Neural cell (in vitro differentiated cells): ENCODE measurements at regions not wholly inside any gene's neighbourhood (a gene's known extent, or its start where the extent isn't known, plus 50 kb on each side); places are given as distances from the start of the nearest gene placed in this dataset.
A peak's percentile ranks its signal among the peaks of the same experiment; 100 is the strongest.

Source experiments
- H2AFZ ChIP-seq: fragments of 200-600, 300-800 bp; sonication (generic), shearing (Covaris generic); 2 replicates; pipeline ENCODE4 v1.6.0; 2014; ENCODE audit warnings: low read depth, mild to moderate bottlenecking, antibody characterized with exemption, low read length, moderate library complexity
- H3F3A ChIP-seq: fragments of 200-600 bp; shearing (Covaris generic); 2 replicates; pipeline ENCODE4 v1.6.1; 2016; ENCODE audit warnings: mild to moderate bottlenecking, moderate library complexity, mixed read lengths, antibody characterized with exemption, low read length; ENCODE audit not compliant: insufficient read depth, poor library complexity, severe bottlenecking
- H3K27ac ChIP-seq: fragments of 200-600, 300-800 bp; sonication (generic), shearing (Covaris generic); 2 replicates; pipeline ENCODE4 v1.5.1; 2014; ENCODE audit warnings: mild to moderate bottlenecking, low read length, moderate library complexity
- H3K27me3 ChIP-seq: fragments of 300-800, 200-600 bp; sonication (generic), shearing (Covaris generic); 2 replicates; pipeline ENCODE4 v1.6.0; 2014; ENCODE audit warnings: mild to moderate bottlenecking, low read depth, low read length, moderate library complexity; ENCODE audit not compliant: insufficient read depth
- H3K36me3 ChIP-seq: fragments of 300-800, 200-600 bp; sonication (generic), shearing (Covaris generic); 2 replicates; pipeline ENCODE4 v1.5.1; 2014; ENCODE audit warnings: mild to moderate bottlenecking, antibody characterized with exemption, low read length, moderate library complexity; ENCODE audit not compliant: insufficient read depth
- H3K4me2 ChIP-seq: fragments of 300-800, 200-600 bp; sonication (generic), shearing (Covaris generic); 2 replicates; pipeline ENCODE4 v1.6.0; 2014; ENCODE audit warnings: mild to moderate bottlenecking, low read length
- H3K4me3 ChIP-seq: fragments of 300-800, 200-600 bp; sonication (generic), shearing (Covaris generic); 2 replicates; pipeline ENCODE4 v1.5.1; 2014; ENCODE audit warnings: mild to moderate bottlenecking, low read length, moderate library complexity
- H3K79me2 ChIP-seq: fragments of 200-600 bp; shearing (Covaris generic); replicated peaks from 2 replicates; pipeline ENCODE4 v1.6.0; 2014; ENCODE audit warnings: mild to moderate bottlenecking, low read length, moderate library complexity; ENCODE audit not compliant: insufficient read depth
- H3K9ac ChIP-seq: fragments of 300-800, 200-600 bp; sonication (generic), shearing (Covaris generic); 2 replicates; pipeline ENCODE4 v1.6.1; 2016; ENCODE audit warnings: mild to moderate bottlenecking, low read length, mixed read lengths
- H3K9me2 ChIP-seq: fragments of 200-600 bp; shearing (Covaris generic); 2 replicates; pipeline ENCODE4 v1.6.1; 2016; ENCODE audit warnings: mild to moderate bottlenecking, low read length, mixed read lengths; ENCODE audit not compliant: insufficient read depth
- H3K9me3 ChIP-seq: fragments of 200-600, 300-800 bp; sonication (generic), shearing (Covaris generic); 2 replicates; pipeline ENCODE4 v1.6.1; 2016; ENCODE audit warnings: mild to moderate bottlenecking, mixed run types, low read length, moderate library complexity, mixed read lengths
- H4K20me1 ChIP-seq: fragments of 200-600 bp; shearing (Covaris generic); 2 replicates; pipeline ENCODE4 v1.6.1; 2016; ENCODE audit warnings: mild to moderate bottlenecking, mixed run types; ENCODE audit not compliant: insufficient read depth
- EP300 ChIP-seq: fragments of 450-650 bp; conservative IDR thresholded peaks from 2 replicates; pipeline ENCODE4 v1.6.1; 2014; ENCODE audit warnings: antibody characterized with exemption, mild to moderate bottlenecking, moderate library complexity; ENCODE audit not compliant: poor library complexity, severe bottlenecking
- EZH2 ChIP-seq: fragments of 200-600, 300-800 bp; shearing (Covaris generic), sonication (generic); IDR thresholded peaks from 2 replicates; pipeline ENCODE4 v1.6.1; 2014; ENCODE audit warnings: antibody characterized with exemption, low read length, borderline replicate concordance, mild to moderate bottlenecking; ENCODE audit not compliant: insufficient read depth, poor library complexity, severe bottlenecking
- MXI1 ChIP-seq: fragments of 450-650 bp; conservative IDR thresholded peaks from 2 replicates; pipeline ENCODE4 v1.6.1; 2014; ENCODE audit warnings: antibody characterized with exemption, mild to moderate bottlenecking; ENCODE audit not compliant: poor library complexity, severe bottlenecking
- POLR2AphosphoS5 ChIP-seq: IDR thresholded peaks from 2 replicates; pipeline ENCODE4 v1.6.1; 2012
- RAD21 ChIP-seq: fragments of 450-650 bp; conservative IDR thresholded peaks from 2 replicates; pipeline ENCODE4 v1.6.1; 2014; ENCODE audit warnings: antibody characterized with exemption, mild to moderate bottlenecking, moderate library complexity
- SMC3 ChIP-seq: fragments of 450-650 bp; conservative IDR thresholded peaks from 2 replicates; pipeline ENCODE4 v1.6.1; 2014; ENCODE audit warnings: antibody characterized with exemption, mild to moderate bottlenecking, moderate library complexity; ENCODE audit not compliant: poor library complexity
- TAF1 ChIP-seq: IDR thresholded peaks from 2 replicates; pipeline ENCODE4 v1.6.1; 2012; ENCODE audit warnings: low read depth
- TF ChIP-seq, protein P1 (sequence below): fragments of 450-650 bp; IDR thresholded peaks from 2 replicates; pipeline ENCODE4 v1.5.1; 2014; ENCODE audit warnings: antibody characterized with exemption, mild to moderate bottlenecking, moderate library complexity; ENCODE audit not compliant: poor library complexity, severe bottlenecking
- TF ChIP-seq, protein P2 (sequence below): IDR thresholded peaks from 2 replicates; pipeline ENCODE4 v1.6.1; 2012; ENCODE audit warnings: borderline replicate concordance

DNA sequence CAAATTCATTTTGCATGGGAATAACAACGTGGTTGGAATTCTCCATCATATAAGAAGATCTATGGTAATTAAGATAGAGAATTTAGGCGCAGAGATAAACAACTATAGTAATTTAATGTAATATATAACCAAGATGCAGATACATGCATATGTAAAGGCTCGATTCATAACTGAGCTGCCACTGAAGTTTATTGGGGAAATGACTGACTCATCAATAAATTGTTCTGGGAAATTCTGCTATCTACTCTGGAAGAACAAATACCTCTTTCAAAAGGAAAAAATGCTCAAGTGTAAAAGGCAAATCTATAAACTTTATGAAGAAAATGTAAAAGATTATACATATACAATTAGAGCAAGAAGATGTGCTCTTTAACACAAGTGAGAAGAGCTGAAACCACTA lies 596.4 kb downstream of the MMUT start:
- no peaks in the 10 kb centered on the region for H3K9me2 ChIP-seq
- TF ChIP-seq SMC3 (no peak), MXI1 (no peak), RAD21 (no peak), POLR2AphosphoS5 (no peak), EZH2 (no peak), EP300 (no peak), TAF1 (no peak)
- TF ChIP-seq, protein P1, sequence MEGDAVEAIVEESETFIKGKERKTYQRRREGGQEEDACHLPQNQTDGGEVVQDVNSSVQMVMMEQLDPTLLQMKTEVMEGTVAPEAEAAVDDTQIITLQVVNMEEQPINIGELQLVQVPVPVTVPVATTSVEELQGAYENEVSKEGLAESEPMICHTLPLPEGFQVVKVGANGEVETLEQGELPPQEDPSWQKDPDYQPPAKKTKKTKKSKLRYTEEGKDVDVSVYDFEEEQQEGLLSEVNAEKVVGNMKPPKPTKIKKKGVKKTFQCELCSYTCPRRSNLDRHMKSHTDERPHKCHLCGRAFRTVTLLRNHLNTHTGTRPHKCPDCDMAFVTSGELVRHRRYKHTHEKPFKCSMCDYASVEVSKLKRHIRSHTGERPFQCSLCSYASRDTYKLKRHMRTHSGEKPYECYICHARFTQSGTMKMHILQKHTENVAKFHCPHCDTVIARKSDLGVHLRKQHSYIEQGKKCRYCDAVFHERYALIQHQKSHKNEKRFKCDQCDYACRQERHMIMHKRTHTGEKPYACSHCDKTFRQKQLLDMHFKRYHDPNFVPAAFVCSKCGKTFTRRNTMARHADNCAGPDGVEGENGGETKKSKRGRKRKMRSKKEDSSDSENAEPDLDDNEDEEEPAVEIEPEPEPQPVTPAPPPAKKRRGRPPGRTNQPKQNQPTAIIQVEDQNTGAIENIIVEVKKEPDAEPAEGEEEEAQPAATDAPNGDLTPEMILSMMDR: no peak
- TF ChIP-seq, protein P2, sequence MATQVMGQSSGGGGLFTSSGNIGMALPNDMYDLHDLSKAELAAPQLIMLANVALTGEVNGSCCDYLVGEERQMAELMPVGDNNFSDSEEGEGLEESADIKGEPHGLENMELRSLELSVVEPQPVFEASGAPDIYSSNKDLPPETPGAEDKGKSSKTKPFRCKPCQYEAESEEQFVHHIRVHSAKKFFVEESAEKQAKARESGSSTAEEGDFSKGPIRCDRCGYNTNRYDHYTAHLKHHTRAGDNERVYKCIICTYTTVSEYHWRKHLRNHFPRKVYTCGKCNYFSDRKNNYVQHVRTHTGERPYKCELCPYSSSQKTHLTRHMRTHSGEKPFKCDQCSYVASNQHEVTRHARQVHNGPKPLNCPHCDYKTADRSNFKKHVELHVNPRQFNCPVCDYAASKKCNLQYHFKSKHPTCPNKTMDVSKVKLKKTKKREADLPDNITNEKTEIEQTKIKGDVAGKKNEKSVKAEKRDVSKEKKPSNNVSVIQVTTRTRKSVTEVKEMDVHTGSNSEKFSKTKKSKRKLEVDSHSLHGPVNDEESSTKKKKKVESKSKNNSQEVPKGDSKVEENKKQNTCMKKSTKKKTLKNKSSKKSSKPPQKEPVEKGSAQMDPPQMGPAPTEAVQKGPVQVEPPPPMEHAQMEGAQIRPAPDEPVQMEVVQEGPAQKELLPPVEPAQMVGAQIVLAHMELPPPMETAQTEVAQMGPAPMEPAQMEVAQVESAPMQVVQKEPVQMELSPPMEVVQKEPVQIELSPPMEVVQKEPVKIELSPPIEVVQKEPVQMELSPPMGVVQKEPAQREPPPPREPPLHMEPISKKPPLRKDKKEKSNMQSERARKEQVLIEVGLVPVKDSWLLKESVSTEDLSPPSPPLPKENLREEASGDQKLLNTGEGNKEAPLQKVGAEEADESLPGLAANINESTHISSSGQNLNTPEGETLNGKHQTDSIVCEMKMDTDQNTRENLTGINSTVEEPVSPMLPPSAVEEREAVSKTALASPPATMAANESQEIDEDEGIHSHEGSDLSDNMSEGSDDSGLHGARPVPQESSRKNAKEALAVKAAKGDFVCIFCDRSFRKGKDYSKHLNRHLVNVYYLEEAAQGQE: no peak
- H3K36me3 ChIP-seq: no peaks in the 10 kb centered on the region
- H3K27ac ChIP-seq: no peak overlapping the region
- H3K27me3 ChIP-seq: no peaks in the 10 kb centered on the region
- H4K20me1 ChIP-seq: no peaks in the 10 kb centered on the region
- H3K4me2 ChIP-seq: no peak overlapping the region
- peaks cover 5% of the 10 kb centered on the region for H3K9me3 ChIP-seq
- H3K4me3 ChIP-seq: no peak overlapping the region
- H2AFZ ChIP-seq: no peak overlapping the region
- no peak overlapping the region for H3K9ac ChIP-seq
- H3F3A ChIP-seq: no peaks in the 10 kb centered on the region
- H3K79me2 ChIP-seq: no peaks in the 10 kb centered on the region

DNA sequence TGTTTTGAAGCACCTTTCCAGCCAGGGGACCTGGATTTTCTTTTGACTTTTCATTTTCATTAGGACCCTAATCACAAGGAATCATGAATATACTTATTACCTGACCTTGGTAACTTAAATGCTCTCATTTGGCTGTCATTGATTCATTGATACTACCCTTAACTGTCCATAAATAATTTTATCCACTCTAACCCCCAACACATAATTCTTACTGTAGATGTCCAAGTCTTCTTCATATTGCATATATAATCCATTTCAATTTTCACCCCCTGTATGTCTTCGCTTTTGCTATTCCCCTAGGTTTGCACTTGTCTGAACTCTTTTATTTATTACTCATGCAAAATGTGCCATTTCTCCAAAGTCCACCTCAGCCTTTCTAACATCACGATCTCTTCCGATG lies 602.9 kb downstream of the MMUT start:
- Histone ChIP-seq H3K9ac (no peak overlapping the region), H3K4me3 (no peak overlapping the region), H3K79me2 (no peaks in the 10 kb centered on the region), H4K20me1 (no peaks in the 10 kb centered on the region), H3K4me2 (no peak overlapping the region), H3K27me3 (no peaks in the 10 kb centered on the region), H3K36me3 (no peaks in the 10 kb centered on the region), H3K9me3 (peaks cover 5% of the 10 kb centered on the region), H3K9me2 (no peaks in the 10 kb centered on the region), H2AFZ (no peak overlapping the region), H3F3A (no peaks in the 10 kb centered on the region), H3K27ac (peak overlapping the region; percentile 40)
- TF ChIP-seq, protein P2: no peak
- TF ChIP-seq EZH2 (no peak), EP300 (no peak), POLR2AphosphoS5 (no peak), RAD21 (no peak), MXI1 (no peak)
